GM10266 (cell line): ENCODE measurements at regions not wholly inside any gene's neighbourhood (a gene's known extent, or its start where the extent isn't known, plus 50 kb on each side); places are given as distances from the start of the nearest gene placed in this dataset.

Experiments used
- DNase-seq: peaks from one replicate; pipeline ENCODE4 v3.0.0; 2012; ENCODE audit errors: extremely low spot score
- TF ChIP-seq, protein P1 (sequence below): IDR thresholded peaks from 2 replicates; pipeline ENCODE4 v1.5.1; 2012; ENCODE audit warnings: mild to moderate bottlenecking, low read depth; ENCODE audit not compliant: control insufficient read depth, insufficient read depth; ENCODE audit errors: missing control alignments

DNA sequence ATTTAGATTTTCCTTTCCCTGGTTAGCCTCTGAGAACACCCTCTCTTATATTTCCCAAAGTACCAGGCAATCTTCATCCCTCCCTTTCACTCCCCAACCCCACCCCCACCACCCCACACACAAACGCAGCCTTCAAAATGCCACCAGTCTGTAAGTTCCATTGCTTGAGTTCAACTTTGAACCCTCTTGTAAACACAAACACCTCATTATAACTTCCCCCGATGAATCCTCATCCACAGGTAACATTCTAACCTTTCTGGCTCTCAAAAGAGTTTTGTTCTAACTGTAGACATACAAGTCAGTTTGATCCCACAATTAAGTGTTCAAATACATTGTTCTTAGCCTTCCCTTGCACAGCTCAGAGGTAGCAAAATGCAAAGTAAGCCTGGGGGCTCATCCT lies 199.4 kb upstream of the FOXN3 start:
- DNase-seq = no peak

DNA sequence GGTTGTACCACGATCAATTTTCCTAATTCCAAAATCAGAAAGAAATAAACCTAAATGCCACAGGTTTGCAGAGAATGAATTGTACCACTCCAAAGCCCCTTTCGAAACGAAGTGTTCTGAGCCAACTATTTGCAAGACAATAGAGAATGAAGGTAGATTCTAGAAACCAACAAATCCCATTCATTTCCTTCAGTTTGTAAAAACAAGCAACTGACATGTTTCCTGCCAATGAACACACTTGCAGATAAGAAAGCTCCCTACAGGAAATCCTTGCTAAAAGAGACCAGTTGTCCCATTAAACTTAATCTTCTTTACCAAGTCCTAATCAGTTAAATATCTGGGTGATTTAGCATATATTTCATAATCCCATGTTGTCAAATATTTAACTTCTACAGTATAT lies 198.4 kb upstream of the FOXN3 start:
- DNase-seq = no peak
- TF ChIP-seq, protein P1, sequence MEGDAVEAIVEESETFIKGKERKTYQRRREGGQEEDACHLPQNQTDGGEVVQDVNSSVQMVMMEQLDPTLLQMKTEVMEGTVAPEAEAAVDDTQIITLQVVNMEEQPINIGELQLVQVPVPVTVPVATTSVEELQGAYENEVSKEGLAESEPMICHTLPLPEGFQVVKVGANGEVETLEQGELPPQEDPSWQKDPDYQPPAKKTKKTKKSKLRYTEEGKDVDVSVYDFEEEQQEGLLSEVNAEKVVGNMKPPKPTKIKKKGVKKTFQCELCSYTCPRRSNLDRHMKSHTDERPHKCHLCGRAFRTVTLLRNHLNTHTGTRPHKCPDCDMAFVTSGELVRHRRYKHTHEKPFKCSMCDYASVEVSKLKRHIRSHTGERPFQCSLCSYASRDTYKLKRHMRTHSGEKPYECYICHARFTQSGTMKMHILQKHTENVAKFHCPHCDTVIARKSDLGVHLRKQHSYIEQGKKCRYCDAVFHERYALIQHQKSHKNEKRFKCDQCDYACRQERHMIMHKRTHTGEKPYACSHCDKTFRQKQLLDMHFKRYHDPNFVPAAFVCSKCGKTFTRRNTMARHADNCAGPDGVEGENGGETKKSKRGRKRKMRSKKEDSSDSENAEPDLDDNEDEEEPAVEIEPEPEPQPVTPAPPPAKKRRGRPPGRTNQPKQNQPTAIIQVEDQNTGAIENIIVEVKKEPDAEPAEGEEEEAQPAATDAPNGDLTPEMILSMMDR = no peak

More for the DNA sequence above, 199.4 kb upstream of the FOXN3 start:
- TF ChIP-seq, protein P1 = no peak

GRCh38 chr14:89614009-89614691 lies 197.1 kb upstream of the FOXN3 start:
- DNase-seq = no peak
- TF ChIP-seq, protein P1 = no peak

DNA sequence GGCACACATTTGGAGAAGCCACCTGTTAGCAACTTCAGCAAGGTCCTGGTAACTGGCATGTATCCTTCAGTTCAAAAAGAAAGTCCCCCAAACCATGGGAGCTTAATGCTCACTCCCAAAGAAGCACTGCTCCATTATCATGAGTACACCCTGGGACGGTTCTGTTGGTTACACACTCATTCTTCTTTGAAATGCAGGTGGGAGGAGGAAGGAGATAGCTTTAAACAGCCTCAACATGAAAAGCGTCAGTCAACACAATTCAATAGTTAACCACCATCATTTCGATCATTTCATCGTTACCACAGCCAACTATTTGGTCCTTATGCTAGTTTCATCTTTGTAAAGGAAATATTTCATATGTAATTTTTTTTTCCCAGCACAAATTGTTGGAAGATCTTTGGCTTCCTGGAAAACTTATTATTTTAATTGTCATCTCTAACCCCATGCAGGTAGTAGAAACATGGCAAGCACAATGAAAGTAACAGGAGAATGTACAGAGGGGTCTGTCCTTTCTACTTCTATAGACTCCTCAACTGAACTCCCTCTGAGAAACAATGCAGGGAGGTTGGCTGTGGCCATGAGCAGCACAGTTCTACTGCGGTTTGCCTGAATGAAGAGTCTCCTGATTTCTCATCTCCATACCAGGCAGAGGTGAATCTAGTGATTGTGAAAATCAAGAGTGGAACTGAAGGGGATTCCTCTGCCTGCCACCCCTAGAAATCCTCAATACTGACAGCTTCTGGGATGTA lies 196.4 kb upstream of the FOXN3 start:
- TF ChIP-seq, protein P1 = no peak

GRCh38 chr14:89609500-89610100 lies 192.6 kb upstream of the FOXN3 start:
- TF ChIP-seq, protein P1 = no peak
- DNase-seq = no peak

More for the DNA sequence above, 196.4 kb upstream of the FOXN3 start:
- no peak for DNase-seq

GRCh38 chr14:89607453-89607852 lies 190.4 kb upstream of the FOXN3 start:
- no peak for DNase-seq
- TF ChIP-seq, protein P1 = no peak
